ENCODE measurements at regions not wholly inside any gene's neighbourhood (a gene's known extent, or its start where the extent isn't known, plus 50 kb on each side); places are given as distances from the start of the nearest gene placed in this dataset.

GRCh38 chr1:29974316-29974724 is 738.0 kb downstream of the PTPRU start:
- 0 out of 2 replicates have a peak, but pooled peaks have one; percentile 27 for TF ChIP-seq SIN3A (IDR thresholded peaks at IDR 0.05; ENCODE audit: borderline replicate concordance, insufficient read depth, low read length)
- no peak for TF ChIP-seq POLR2AphosphoS5 (IDR thresholded peaks at IDR 0.05; ENCODE audit: low read depth, low read length)

Data from PFSK-1 (cell line).